GM18519 (cell line): ENCODE measurements at regions not wholly inside any gene's neighbourhood (a gene's known extent, or its start where the extent isn't known, plus 50 kb on each side); places are given as distances from the start of the nearest gene placed in this dataset.

Source experiments
- ATAC-seq: cut with Tn5 transposase; IDR thresholded peaks from one replicate; pipeline ENCODE4 v1.9.1; 2021; ENCODE audit warnings: mild to moderate bottlenecking, moderate library complexity; ENCODE audit not compliant: unreplicated experiment, low FRiP score

DNA sequence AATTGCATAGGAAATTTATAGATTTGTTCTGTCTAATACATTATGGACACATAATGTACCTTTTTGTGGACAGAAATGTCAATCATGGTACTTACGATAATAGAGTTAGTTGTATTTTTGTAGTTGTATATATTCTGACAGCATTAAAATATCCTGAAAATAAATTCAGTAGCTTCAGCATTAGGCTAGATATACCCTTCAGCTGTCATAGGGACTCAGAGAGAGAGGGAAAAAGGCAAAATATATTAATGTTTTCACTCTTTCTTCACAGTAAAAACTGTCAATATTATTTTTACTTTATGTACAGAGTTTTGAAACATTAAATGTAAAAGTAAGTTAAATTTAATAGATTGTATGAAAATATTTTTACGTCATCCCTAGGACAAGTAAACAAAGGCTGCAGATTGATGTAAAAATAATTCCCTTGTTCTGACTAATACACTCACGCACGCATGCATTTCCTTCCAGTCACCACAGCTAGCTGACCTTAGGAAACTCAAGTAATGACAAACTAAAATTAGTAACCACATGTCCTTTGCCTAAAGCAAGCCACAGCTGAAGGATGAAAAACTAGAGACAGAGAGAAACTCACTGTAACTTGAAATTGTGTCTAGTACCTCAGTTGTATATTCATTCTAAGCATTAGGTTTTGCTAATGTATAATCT is 104.7 kb upstream of the CARD18 start:
- ATAC-seq: no peak

- no peak for ATAC-seq
Observed at GRCh38 chr11:105241136-105241535, 101.6 kb upstream of the CARD18 start.

- ATAC-seq: no peak
Observed at GRCh38 chr11:105236664-105237063, 97.1 kb upstream of the CARD18 start.

DNA sequence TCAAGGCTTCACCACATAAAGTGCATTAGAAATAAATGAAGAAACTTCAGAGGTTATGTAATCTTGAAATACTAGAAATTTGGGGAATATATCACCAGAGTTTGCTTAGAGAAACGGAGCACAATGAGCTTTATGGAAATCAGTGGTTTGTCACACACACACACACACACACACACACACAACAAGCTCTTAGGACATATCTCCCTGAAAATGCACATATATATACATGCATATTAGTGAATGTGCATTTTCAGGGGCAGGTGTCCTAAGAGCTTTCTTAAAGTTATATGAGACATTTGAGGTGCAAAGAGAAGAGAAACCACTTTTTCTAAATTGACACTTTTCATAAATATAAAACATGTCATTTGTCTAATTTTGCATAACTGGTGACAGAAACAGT is 93.7 kb upstream of the CARD18 start:
- ATAC-seq: no peak

GRCh38 chr11:105232021-105232420 is 92.5 kb upstream of the CARD18 start:
- no peak for ATAC-seq

- no peak for ATAC-seq
Observed at GRCh38 chr11:105230586-105230985, 91.0 kb upstream of the CARD18 start.

- ATAC-seq: no peak
Observed at GRCh38 chr11:105229761-105230160, 90.2 kb upstream of the CARD18 start.

GRCh38 chr11:105229257-105229656 is 89.7 kb upstream of the CARD18 start:
- ATAC-seq: no peak

GRCh38 chr11:105227363-105227762 is 87.8 kb upstream of the CARD18 start:
- no peak for ATAC-seq

GRCh38 chr11:105226766-105227165 is 87.2 kb upstream of the CARD18 start:
- no peak for ATAC-seq

GRCh38 chr11:105226091-105226490 is 86.5 kb upstream of the CARD18 start:
- ATAC-seq: no peak

GRCh38 chr11:105224482-105225253 is 85.1 kb upstream of the CARD18 start:
- ATAC-seq: no peak

DNA sequence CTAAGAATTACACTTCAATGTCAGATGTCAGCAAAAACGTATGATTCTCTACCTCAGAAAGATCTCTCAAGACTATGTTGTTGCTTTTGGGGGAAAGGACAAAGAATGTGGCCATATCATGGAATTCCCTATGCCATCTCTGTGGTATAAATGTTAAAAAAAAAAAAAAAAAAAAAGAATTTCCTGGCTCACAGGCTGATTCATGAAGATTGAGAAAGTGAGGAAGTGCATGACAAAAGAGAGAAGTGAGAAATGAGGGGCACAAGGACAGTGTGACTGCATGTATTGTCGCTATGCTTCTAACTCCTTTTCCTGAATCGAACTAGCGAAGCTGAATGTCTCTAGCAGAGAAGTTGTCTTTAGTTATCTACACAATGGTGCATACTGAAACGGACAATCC is 80.6 kb upstream of the CARD18 start:
- no peak for ATAC-seq

DNA sequence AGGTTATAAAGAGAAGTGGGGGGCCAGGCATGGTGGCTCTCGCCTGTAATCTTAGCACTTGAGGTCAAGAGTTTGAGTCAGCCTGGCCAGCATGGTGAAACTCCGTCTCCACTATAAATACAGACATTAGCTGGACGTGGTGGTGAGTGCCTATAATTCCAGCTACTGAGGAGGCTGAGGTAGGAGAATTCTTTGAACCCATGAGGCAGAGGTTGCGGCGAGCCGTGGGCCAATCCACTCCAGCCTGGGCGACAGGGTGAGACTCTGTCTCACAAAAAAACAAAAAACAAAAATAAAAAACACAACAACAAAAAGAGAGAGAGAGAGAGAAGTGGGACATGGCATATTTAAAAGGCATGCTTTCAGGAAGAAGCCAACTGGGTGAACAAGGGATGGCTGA is 80.1 kb upstream of the CARD18 start:
- ATAC-seq: no peak

- ATAC-seq: no peak
Observed at GRCh38 chr11:105219269-105219668, 79.7 kb upstream of the CARD18 start.

GRCh38 chr11:105215528-105215927 is 76.0 kb upstream of the CARD18 start:
- no peak for ATAC-seq

- no peak for ATAC-seq
Observed at GRCh38 chr11:105211806-105212554, 72.4 kb upstream of the CARD18 start.

GRCh38 chr11:105208019-105208418 is 68.5 kb upstream of the CARD18 start:
- no peak for ATAC-seq

- no peak for ATAC-seq
Observed at GRCh38 chr11:105206633-105207032, 67.1 kb upstream of the CARD18 start.

GRCh38 chr11:105204636-105205035 is 65.1 kb upstream of the CARD18 start:
- no peak for ATAC-seq

GRCh38 chr11:105203569-105204240 is 64.1 kb upstream of the CARD18 start:
- no peak for ATAC-seq
